HG02981 (cell line): ENCODE measurements at regions not wholly inside any gene's neighbourhood (a gene's known extent, or its start where the extent isn't known, plus 50 kb on each side); places are given as distances from the start of the nearest gene placed in this dataset.

Experiments used
- ATAC-seq: cut with Tn5 transposase; IDR thresholded peaks from one replicate; pipeline ENCODE4 v1.9.1; 2021; ENCODE audit warnings: mild to moderate bottlenecking, moderate library complexity; ENCODE audit not compliant: unreplicated experiment

GRCh38 chr6:141593311-141593710 lies 539.4 kb upstream of the GJE1 start:
- ATAC-seq: no peak

DNA sequence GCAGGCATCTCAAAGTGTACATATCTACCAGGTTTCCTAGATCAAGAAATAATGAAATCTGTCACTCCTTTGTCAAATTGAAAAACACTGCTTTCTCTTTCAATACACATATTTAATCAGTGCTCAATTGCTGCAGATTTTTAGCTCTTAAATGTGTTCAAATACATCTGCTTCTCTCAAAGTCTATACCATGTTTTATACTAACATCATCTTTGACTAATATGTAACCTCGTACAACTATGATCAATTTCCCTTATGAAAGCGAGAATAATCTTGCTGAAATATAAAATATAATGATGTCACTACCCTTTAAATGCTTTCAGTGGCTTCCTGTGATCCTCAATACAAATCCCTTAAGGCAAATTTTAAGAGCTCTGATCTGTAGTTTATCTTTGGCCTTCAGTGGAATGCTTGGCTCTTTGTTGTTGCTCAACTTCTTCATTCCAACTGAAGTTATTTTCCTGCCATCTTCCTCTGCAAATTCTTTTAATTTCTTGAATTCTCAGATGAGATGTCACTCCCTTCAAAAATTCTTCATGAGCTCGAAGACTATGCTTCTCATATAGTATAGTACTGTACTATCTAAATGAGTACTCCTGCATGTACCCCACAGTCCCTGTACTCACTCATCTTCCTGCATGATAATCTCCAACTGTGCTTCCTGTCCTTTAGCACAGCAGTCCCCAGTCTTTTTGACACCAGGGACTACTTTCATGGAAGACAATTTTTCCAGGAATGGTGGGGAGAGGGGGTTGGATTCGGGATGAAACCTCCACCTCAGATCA lies 545.1 kb upstream of the GJE1 start:
- no peak for ATAC-seq

DNA sequence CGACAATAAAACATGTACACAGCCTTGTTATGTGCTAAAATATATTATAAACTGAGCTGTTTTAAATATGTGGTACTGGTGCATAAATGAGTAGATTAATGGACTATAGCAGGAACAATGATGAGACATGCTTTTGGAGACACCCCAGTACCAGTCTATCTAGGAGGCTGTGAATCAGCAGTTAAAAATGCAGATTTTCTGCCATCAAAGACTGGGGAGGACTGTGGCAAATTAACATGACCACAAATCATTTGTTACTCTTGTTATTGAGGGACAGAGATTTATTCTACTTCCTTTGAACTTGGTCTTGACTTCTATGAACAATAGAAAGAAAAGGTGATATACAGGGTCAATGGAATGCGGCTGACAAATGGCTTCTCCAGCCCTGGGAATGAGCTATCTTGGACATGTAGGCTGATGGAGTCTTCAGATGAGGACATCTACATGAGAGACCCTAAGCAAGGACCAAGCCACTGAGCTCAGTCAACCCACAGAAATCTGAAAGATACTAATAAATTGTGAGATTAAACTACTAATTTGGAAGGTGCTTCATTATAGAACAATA lies 551.7 kb upstream of the GJE1 start:
- no peak for ATAC-seq

GRCh38 chr6:141580131-141580530 lies 552.6 kb upstream of the GJE1 start:
- no peak for ATAC-seq

- ATAC-seq: no peak
Measured at GRCh38 chr6:141576751-141577150, 556.0 kb upstream of the GJE1 start.

GRCh38 chr6:141562851-141563763 lies 569.6 kb upstream of the GJE1 start:
- peak; percentile 92 for ATAC-seq

DNA sequence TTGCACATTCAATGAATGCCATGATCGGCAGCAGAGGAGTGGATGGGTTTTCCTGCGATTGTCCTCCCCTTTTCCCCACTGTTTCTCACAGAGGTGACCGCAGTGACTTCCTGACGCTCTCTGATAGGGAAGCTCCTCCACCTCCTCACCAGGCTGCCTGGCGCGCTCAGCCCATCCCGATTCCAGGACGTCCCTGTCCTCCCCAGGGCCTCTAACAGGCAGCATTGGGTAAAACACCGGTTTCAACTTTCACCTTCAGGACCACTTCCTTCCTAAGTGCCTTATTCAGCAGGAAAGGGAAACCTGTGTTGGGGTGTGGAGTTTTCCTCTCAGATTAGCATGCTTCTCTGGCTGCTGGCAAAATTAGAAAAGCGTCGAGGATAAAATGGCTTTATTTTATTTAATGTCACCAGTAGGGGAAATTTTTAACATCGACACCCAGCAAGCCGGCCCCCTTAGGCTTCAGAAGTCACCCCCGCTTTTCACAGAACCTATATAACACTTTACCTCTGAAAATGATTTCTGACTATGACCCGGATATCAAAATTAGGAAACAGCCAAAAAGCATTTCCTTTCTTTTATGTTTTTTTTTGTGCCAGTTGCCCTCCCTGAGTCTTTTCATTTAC lies 570.4 kb upstream of the GJE1 start:
- peak; percentile 30 for ATAC-seq

- ATAC-seq: no peak
Measured at GRCh38 chr6:141561154-141561553, 571.6 kb upstream of the GJE1 start.

- ATAC-seq: peak; percentile 90
Measured at GRCh38 chr6:141552463-141552862, 580.3 kb upstream of the GJE1 start.

- ATAC-seq: no peak
Measured at GRCh38 chr6:141552031-141552430, 580.7 kb upstream of the GJE1 start.

GRCh38 chr6:141551318-141551717 lies 581.4 kb upstream of the GJE1 start:
- ATAC-seq: no peak

- ATAC-seq: no peak
Measured at GRCh38 chr6:141550471-141550870, 582.3 kb upstream of the GJE1 start.

- no peak for ATAC-seq
Measured at GRCh38 chr6:141548966-141549365, 583.8 kb upstream of the GJE1 start.

- ATAC-seq: no peak
Measured at GRCh38 chr6:141541581-141542324, 591.0 kb upstream of the GJE1 start.

DNA sequence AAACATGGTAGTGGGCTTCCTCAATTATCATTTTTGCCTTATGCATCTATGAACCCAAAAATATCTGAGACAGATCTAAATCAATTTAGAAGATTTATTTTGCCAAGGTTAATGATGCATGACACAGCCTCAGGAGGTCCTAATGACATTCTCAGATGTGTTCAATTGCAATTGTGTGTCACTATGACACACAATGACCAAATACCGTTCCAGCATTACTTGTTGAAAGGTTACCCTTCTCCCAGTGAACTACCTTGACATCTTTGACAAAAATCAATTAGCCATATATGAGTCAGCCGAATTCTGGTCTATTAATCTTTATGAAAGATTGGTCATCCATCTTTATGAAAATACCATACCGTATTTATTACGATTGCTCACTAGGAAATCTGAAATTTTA lies 592.5 kb upstream of the GJE1 start:
- ATAC-seq: no peak

DNA sequence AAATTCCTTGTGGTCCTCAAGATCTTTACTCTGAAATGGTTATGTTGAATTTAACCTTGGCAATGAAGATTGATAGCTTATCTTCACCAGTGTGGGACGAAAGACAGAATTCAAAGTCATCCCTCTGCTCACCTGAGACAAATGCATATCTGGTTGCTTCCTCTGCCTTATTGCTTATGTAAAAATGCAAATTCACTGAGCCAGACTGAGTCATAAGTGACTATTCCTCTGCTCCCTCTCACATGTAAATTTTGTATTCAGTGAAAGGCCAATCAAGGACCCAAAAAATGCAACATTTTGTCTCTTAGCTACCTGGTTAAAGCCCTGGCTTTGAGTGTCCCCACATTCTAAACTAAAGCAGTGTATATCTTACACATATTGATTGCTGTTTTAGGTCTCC lies 593.1 kb upstream of the GJE1 start:
- no peak for ATAC-seq

- no peak for ATAC-seq
Measured at GRCh38 chr6:141532211-141532610, 600.5 kb upstream of the GJE1 start.

- ATAC-seq: no peak
Measured at GRCh38 chr6:141531040-141531439, 601.7 kb upstream of the GJE1 start.

GRCh38 chr6:141528596-141528995 lies 604.1 kb upstream of the GJE1 start:
- no peak for ATAC-seq

GRCh38 chr6:141526985-141527384 lies 605.7 kb upstream of the GJE1 start:
- ATAC-seq: no peak

- peak; percentile 67 for ATAC-seq
Measured at GRCh38 chr6:141521440-141521839, 611.3 kb upstream of the GJE1 start.
